Liver (tissue), 3 donors: ENCODE measurements at regions not wholly inside any gene's neighbourhood (a gene's known extent, or its start where the extent isn't known, plus 50 kb on each side); places are given as distances from the start of the nearest gene placed in this dataset.

Experiments used
- CTCF ChIP-seq: fragments of 150-350 bp; IDR thresholded peaks from 2 replicates; pipeline ENCODE4 v1.5.1; 2017; ENCODE audit warnings: improper control_type of control experiment, low read depth, low read length; ENCODE audit not compliant: missing input control
- EGR1 ChIP-seq, 2 donors: IDR thresholded peaks; 2 replicates each; pipeline ENCODE4 v1.6.1; 2016 to 2018; ENCODE audit warnings: antibody characterized with exemption in 2 of 2, low read depth in 2 of 2
- GABPA ChIP-seq, 2 donors: IDR thresholded peaks in 1 of 2; conservative IDR thresholded peaks in 1 of 2; 2 replicates each; pipeline ENCODE4 v1.6.1; 2016; ENCODE audit warnings: antibody characterized with exemption in 2 of 2, mild to moderate bottlenecking in 1 of 2, moderate library complexity in 1 of 2
- HNF4A ChIP-seq, 2 donors: conservative IDR thresholded peaks; 2 replicates each; pipeline ENCODE4 v1.6.1; 2016; ENCODE audit warnings: antibody characterized with exemption in 2 of 2, mild to moderate bottlenecking in 2 of 2
- HNF4G ChIP-seq: IDR thresholded peaks from 2 replicates; pipeline ENCODE4 v1.6.1; 2016; ENCODE audit warnings: antibody characterized with exemption
- JUND ChIP-seq, 2 donors: IDR thresholded peaks; 2 replicates each; pipeline ENCODE4 v1.6.1; 2016; ENCODE audit warnings: antibody characterized with exemption in 2 of 2
- NR2F2 ChIP-seq: IDR thresholded peaks from 2 replicates; pipeline ENCODE4 v1.6.1; 2016; ENCODE audit warnings: antibody characterized with exemption
- RAD21 ChIP-seq, 2 donors: IDR thresholded peaks; 2 replicates each; pipeline ENCODE4 v1.6.1; 2016; ENCODE audit warnings: antibody characterized with exemption in 2 of 2, mild to moderate bottlenecking in 2 of 2
- REST ChIP-seq: IDR thresholded peaks from 2 replicates; pipeline ENCODE4 v1.6.1; 2016; ENCODE audit warnings: antibody characterized with exemption, mild to moderate bottlenecking
- RXRA ChIP-seq, 2 donors: IDR thresholded peaks; 2 replicates each; pipeline ENCODE4 v1.6.1; 2017 to 2018; ENCODE audit warnings: antibody characterized with exemption in 2 of 2, mild to moderate bottlenecking in 1 of 2
- TAF1 ChIP-seq: conservative IDR thresholded peaks from 2 replicates; pipeline ENCODE4 v1.6.1; 2016; ENCODE audit warnings: antibody characterized with exemption, mild to moderate bottlenecking
- YY1 ChIP-seq: IDR thresholded peaks from 2 replicates; pipeline ENCODE4 v1.6.1; 2016; ENCODE audit warnings: antibody characterized with exemption, mild to moderate bottlenecking
- TF ChIP-seq, protein P1 (sequence below): IDR thresholded peaks from 2 replicates; pipeline ENCODE4 v1.6.1; 2016; ENCODE audit warnings: antibody characterized with exemption
- TF ChIP-seq, protein P2 (sequence below): IDR thresholded peaks from 2 replicates; pipeline ENCODE4 v1.6.1; 2016; ENCODE audit warnings: antibody characterized with exemption
- donor health status: healthy.
- donor health status: healthy.

DNA sequence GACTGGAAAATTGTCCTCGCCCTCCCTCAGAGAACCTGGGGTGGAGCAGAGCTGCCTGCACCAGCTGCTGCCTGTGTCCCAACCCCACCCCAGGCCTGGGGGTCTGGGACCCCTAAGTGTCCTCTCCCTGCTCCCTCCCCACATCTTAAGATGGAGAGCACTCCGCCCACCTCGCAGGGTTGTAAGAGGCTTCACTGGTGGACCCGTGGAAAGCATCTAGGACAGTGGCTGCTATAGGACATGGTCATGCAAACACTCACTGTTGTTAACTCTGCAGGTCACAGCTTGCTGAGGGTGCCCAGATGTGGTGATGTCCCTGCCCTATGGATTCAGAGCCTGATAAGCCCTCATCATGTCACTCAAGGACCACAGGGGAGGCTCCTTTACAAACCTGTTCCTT lies 62.0 kb upstream of the ARNT2 start:
- TF ChIP-seq YY1 (no peak), TAF1 (no peak), CTCF (no peak), JUND (IDR thresholded peaks at IDR 0.05) (no peak), NR2F2 (no peak), RAD21 (IDR thresholded peaks at IDR 0.05) (no peak), HNF4A (conservative IDR thresholded peaks at IDR 0.05) (no peak), EGR1 (IDR thresholded peaks at IDR 0.05; ENCODE audit: low read depth in 2 of 2) (no peak), REST (no peak), HNF4G (no peak), RXRA (IDR thresholded peaks at IDR 0.05) (no peak), GABPA (IDR thresholded peaks at IDR 0.05 in 1 of 2, conservative IDR thresholded peaks at IDR 0.05 in 1 of 2) (no peak)
- TF ChIP-seq, protein P1, sequence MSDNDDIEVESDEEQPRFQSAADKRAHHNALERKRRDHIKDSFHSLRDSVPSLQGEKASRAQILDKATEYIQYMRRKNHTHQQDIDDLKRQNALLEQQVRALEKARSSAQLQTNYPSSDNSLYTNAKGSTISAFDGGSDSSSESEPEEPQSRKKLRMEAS = no peak
- TF ChIP-seq, protein P2, sequence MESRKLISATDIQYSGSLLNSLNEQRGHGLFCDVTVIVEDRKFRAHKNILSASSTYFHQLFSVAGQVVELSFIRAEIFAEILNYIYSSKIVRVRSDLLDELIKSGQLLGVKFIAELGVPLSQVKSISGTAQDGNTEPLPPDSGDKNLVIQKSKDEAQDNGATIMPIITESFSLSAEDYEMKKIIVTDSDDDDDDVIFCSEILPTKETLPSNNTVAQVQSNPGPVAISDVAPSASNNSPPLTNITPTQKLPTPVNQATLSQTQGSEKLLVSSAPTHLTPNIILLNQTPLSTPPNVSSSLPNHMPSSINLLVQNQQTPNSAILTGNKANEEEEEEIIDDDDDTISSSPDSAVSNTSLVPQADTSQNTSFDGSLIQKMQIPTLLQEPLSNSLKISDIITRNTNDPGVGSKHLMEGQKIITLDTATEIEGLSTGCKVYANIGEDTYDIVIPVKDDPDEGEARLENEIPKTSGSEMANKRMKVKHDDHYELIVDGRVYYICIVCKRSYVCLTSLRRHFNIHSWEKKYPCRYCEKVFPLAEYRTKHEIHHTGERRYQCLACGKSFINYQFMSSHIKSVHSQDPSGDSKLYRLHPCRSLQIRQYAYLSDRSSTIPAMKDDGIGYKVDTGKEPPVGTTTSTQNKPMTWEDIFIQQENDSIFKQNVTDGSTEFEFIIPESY = no peak
